ENCODE measurements at regions not wholly inside any gene's neighbourhood (a gene's known extent, or its start where the extent isn't known, plus 50 kb on each side); places are given as distances from the start of the nearest gene placed in this dataset.

- DNase-seq (ENCODE audit: low spot score) = no peak
- TF ChIP-seq CTCF (IDR thresholded peaks at IDR 0.05; ENCODE audit: extremely low read depth, missing control alignments) = no peak
These were observed 161.4 kb downstream of the ICE1 start for GRCh38 chr5:5583832-5584231.

DNA sequence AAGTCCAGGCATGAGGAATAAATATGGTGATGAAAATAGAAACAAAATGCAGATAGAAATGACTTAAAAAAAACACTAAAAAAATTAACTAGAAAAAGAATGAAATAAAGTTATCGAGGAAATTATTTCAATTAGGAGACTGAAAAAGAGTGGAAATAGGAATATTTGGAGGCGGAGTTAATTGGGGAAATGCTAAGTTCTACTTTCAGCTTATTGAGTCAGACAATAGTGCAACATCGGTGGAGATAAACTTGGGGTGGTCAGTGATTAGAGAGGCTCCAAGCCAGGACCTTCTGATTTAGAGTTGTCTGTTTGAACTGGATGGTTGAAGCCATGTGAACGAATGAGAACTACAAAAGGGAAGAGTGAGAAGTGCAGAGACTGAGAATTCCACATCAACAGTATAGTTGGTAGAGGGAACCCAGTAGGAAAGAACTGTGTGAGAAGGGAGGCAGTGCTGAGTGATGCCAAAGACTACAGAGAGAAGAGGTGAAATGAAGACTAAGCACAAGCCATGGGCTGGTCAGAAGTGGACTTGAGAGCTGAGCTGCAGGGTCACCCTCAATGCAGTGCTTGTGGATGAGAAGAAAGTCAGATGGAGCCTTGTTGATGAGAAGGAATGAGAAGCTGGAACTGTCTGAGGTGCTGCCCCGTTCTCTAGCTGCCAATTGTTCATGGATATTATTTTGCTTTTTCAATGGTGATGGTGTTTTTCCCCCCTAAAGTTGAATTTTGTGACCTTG is 160.7 kb downstream of the ICE1 start:
- no peak for TF ChIP-seq CTCF (IDR thresholded peaks at IDR 0.05; ENCODE audit: extremely low read depth, missing control alignments)
- DNase-seq (ENCODE audit: low spot score) = no peak

GRCh38 chr5:5581080-5581479 is 158.6 kb downstream of the ICE1 start:
- no peak for DNase-seq (ENCODE audit: low spot score)
- no peak for TF ChIP-seq CTCF (IDR thresholded peaks at IDR 0.05; ENCODE audit: extremely low read depth, missing control alignments)

GRCh38 chr5:5576744-5577143 is 154.3 kb downstream of the ICE1 start:
- TF ChIP-seq CTCF (IDR thresholded peaks at IDR 0.05; ENCODE audit: extremely low read depth, missing control alignments) = no peak
- no peak for DNase-seq (ENCODE audit: low spot score)

- no peak for DNase-seq (ENCODE audit: low spot score)
- TF ChIP-seq CTCF (IDR thresholded peaks at IDR 0.05; ENCODE audit: extremely low read depth, missing control alignments) = no peak
These were observed 153.0 kb downstream of the ICE1 start for GRCh38 chr5:5575461-5575860.

GRCh38 chr5:5573798-5574380 is 151.4 kb downstream of the ICE1 start:
- no peak for TF ChIP-seq CTCF (IDR thresholded peaks at IDR 0.05; ENCODE audit: extremely low read depth, missing control alignments)

DNA sequence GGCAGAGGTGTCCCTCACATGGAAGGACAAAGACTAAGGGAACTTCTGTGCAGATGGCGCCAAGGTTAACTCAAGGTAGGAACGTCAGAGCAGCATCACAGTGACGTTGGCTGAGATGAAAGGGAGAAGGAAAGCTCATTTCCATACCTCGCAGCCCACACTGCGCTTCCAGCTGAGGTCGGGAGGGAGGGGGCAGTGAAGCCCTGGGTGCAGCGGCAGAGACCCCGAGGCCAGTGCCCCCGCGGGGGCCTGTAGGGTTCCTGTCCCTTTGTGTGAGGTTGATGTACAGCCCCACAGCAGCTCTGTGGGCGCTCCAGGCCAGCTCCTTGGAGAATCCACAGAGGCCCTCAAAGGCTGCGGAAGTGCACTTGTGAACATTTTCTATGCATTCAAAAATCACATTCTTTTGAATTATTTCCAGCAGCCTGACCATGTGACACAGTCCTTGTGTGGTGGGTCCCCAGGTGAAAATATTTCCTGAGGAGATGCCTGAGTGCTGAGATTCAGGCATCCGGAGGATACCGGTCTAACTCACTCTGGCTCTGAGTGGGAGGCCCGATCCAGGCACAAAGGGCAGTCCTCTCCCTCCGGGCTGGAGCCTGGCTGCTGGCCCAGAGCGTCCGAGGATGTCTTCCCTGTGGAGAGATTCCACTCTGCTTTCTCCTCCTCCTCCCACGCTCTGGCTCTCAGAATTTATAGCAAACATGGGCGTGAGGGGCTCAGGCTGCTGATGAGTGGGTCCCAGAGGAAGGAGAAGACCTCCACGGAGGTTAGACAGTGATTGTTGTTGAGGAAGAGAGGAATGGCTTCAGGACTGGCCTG is 150.7 kb downstream of the ICE1 start:
- DNase-seq (ENCODE audit: low spot score) = no peak
- no peak for TF ChIP-seq CTCF (IDR thresholded peaks at IDR 0.05; ENCODE audit: extremely low read depth, missing control alignments)

More at GRCh38 chr5:5573798-5574380, 151.4 kb downstream of the ICE1 start:
- no peak for DNase-seq (ENCODE audit: low spot score)
